Psoas muscle (tissue), 7 donors: ENCODE measurements at regions not wholly inside any gene's neighbourhood (a gene's known extent, or its start where the extent isn't known, plus 50 kb on each side); places are given as distances from the start of the nearest gene placed in this dataset.
"Not testable (repeated sequence)": the region's sequence is repeated elsewhere in the genome, so short reads cannot be mapped to it uniquely, and the experiment has no call there.

Experiments
- ATAC-seq, 4 donors: fragments of 200-7000 bp; cut with Tn5 transposase; one replicate each; pipeline ENCODE4 v1.9.1; 2020; ENCODE audit warnings: moderate library complexity in 3 of 4, mild to moderate bottlenecking in 2 of 4
- DNase-seq, 2 donors: peaks; one replicate each; pipeline ENCODE4 v3.0.0-alpha.2; 2020
- H3K27ac ChIP-seq: fragments of 200-600 bp; one replicate; pipeline ENCODE4 v1.8.0; 2022
- H3K27me3 ChIP-seq, 3 donors: fragments of 200-600 bp in 1 of 3; one replicate each; pipeline versions ENCODE4 v1.6.1 to v1.8.0; 2013 to 2022; ENCODE audit warnings: low read length in 2 of 3, mild to moderate bottlenecking in 2 of 3, moderate library complexity in 1 of 3; ENCODE audit not compliant: insufficient read depth in 3 of 3
- H3K36me3 ChIP-seq, 2 donors: fragments of 200-600 bp in 1 of 2; one replicate each; pipeline versions ENCODE4 v1.6.1 to v1.8.0; 2013 to 2022; ENCODE audit warnings: low read depth in 1 of 2, mild to moderate bottlenecking in 1 of 2, moderate library complexity in 1 of 2; ENCODE audit not compliant: insufficient read depth in 1 of 2
- H3K4me1 ChIP-seq: fragments of 200-600 bp; one replicate; pipeline ENCODE4 v1.8.0; 2022
- H3K4me3 ChIP-seq: fragments of 200-600 bp; one replicate; pipeline ENCODE4 v1.8.0; 2022; ENCODE audit warnings: mild to moderate bottlenecking
- H3K9me3 ChIP-seq: fragments of 200-600 bp; one replicate; pipeline ENCODE4 v1.8.0; 2022
- WGBS, 3 donors: extraction: QIAGEN DNeasy Blood & Tissue Kit; methylation state at CpG; one replicate each; pipeline versions ENCODE4 v1.1.6 to v1.1.7; 2013; 5-methylcytosine and 5-hydroxymethylcytosine counted together
- intact Hi-C, 2 donors: fragments of 100-400 bp; cut with DNase I; formaldehyde crosslinking; loops; one replicate each; pipeline versions ENCODE4 v1.11.0 to v1.14.2; 2022
- TF ChIP-seq, protein P1 (sequence below): fragments of 200-600 bp; IDR thresholded peaks from one replicate; pipeline ENCODE4 v1.8.0; 2022; ENCODE audit warnings: antibody characterized with exemption
- donor health status: healthy with polysubstance abuse.
- donor health status: DM: no; HTN: no; CAD: no; lungs with moderate emphysema.
- donor health status: Bipolar disorder and iron deficiency.
- donor health status: healthy.
- donor health status: DM: yes; HTN: yes; CAD: no.
- donor health status: DM: no; HTN: no; CAD: no.
- donor health status: DM: yes; HTN: yes; CAD: no.

DNA sequence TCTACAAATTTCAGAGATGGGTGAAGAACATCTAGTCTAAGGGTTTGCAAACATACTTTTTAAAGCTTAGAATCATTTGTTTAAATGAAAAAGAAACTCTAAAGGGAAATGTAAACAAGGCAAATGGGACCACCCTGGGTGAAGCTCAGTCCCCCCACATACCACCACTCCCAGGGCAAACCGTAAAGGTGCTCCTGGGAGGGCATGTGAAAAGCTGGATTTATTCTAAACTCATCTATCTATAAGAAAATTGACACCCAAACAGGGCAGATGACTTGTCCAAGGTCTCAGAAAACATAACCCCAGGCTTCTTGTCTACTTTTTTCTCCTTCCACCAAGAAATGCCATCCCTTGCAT is 223.3 kb upstream of the PRKCQ start:
- no peaks in the 10 kb centered on the region for H3K4me1 ChIP-seq
- H3K36me3 ChIP-seq: no peaks in the 10 kb centered on the region
- no peaks in the 10 kb centered on the region for H3K27me3 ChIP-seq
- intact Hi-C loops: no loop called here
- H3K9me3 ChIP-seq: no peaks in the 10 kb centered on the region
- DNase-seq: no peak
- no peak overlapping the region for H3K27ac ChIP-seq
- 76 to 90% (median 90%) methylated on average over 1 of the region's 1 CpG for WGBS, 3 donors
- H3K4me3 ChIP-seq: no peak overlapping the region
- TF ChIP-seq, protein P1, sequence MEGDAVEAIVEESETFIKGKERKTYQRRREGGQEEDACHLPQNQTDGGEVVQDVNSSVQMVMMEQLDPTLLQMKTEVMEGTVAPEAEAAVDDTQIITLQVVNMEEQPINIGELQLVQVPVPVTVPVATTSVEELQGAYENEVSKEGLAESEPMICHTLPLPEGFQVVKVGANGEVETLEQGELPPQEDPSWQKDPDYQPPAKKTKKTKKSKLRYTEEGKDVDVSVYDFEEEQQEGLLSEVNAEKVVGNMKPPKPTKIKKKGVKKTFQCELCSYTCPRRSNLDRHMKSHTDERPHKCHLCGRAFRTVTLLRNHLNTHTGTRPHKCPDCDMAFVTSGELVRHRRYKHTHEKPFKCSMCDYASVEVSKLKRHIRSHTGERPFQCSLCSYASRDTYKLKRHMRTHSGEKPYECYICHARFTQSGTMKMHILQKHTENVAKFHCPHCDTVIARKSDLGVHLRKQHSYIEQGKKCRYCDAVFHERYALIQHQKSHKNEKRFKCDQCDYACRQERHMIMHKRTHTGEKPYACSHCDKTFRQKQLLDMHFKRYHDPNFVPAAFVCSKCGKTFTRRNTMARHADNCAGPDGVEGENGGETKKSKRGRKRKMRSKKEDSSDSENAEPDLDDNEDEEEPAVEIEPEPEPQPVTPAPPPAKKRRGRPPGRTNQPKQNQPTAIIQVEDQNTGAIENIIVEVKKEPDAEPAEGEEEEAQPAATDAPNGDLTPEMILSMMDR: no peak
- ATAC-seq: no peak

DNA sequence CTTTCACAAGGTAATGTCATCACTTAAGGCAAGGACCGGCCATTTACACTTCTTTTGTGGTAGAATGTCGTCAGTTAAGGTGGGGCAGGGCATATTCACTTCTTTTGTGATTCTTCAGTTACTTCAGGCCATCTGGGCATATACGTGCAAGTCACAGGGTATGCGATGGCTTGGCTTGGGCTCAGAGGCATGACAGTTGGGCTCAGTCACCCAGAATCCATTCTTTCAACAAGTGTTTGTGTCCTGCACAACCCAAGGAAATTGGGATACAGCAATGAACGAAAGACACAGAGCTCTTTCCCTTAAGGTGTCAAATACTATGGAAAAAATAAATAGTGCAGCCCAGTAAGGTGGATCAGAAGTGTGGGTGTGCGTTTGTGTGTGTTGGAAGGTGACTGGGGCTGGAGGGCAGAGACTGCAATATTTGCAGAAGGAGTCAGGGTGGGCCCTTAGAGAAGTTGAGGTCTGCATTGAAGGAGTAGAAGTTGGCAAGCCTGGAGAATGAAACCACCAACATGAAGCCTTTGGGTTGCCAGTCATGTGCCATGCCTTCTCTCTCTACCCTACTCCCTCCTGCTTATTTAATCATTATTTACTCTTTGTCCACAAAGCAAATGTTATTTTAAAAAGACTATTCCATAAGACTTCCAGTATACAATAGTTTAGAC is 222.8 kb upstream of the PRKCQ start:
- no peak overlapping the region for H3K27ac ChIP-seq
- no peaks in the 10 kb centered on the region for H3K9me3 ChIP-seq
- no peaks in the 10 kb centered on the region for H3K4me1 ChIP-seq
- WGBS, 3 donors: 64 to 74% (median 69%) methylated on average over 5 to 6 of the region's 6 CpGs
- TF ChIP-seq, protein P1: no peak
- intact Hi-C loops: no loop called here
- no peak overlapping the region for H3K4me3 ChIP-seq
- ATAC-seq (no peak), DNase-seq (no peak)
- H3K36me3 ChIP-seq: no peaks in the 10 kb centered on the region
- H3K27me3 ChIP-seq: no peaks in the 10 kb centered on the region

DNA sequence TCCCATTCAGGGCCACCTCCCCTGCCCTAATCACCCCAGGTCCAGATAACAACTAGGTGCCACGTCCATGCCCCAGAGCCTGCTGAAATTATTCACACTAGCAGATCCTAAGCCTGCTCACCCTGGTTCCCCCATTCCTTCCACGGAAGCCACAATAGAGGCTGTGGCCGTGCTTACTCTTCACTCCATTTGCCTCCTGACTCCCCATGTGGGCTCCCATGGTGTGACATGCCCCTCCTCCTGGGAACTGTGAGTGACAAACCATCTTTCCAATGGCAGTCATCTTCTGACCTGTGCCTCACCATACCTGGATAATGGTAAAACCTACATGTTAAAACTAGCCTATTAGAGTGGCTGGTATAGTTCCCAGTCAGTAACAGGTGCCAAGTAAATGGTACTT is 216.2 kb upstream of the PRKCQ start:
- intact Hi-C loops: no loop called here
- DNase-seq (no peak), ATAC-seq (no peak)
- H3K27me3 ChIP-seq: no peaks in the 10 kb centered on the region
- H3K4me3 ChIP-seq: no peak overlapping the region
- H3K4me1 ChIP-seq: no peaks in the 10 kb centered on the region
- H3K27ac ChIP-seq: no peak overlapping the region
- no peaks in the 10 kb centered on the region for H3K36me3 ChIP-seq
- no peaks in the 10 kb centered on the region for H3K9me3 ChIP-seq
- TF ChIP-seq, protein P1: no peak
- 84 to 90% (median 86%) methylated on average over 3 of the region's 3 CpGs for WGBS, 3 donors

DNA sequence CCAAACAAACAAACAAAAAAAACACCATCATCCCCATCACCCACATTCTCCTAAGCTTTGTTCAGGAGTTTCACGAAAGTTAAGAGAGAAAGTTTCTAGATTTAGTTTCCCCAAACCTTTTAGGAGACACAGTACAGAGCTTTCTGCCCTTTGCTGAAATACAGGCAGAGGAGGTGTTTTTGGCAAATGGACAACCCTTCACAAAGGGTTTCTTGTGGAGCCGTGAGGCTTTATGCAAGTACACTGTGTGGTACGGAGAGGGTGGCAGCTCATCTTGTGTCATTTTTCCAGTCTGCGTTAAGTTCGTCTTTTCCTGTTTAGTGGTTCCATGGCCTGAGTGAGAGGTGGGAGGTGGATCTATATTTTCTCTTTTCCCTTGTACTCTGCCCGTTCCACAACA is 215.5 kb upstream of the PRKCQ start:
- TF ChIP-seq, protein P1: no peak
- Histone ChIP-seq H3K4me3 (no peak overlapping the region), H3K27ac (no peak overlapping the region), H3K27me3 (no peaks in the 10 kb centered on the region), H3K36me3 (no peaks in the 10 kb centered on the region), H3K4me1 (no peaks in the 10 kb centered on the region), H3K9me3 (no peaks in the 10 kb centered on the region)
- intact Hi-C loops: no loop called here
- no peak for DNase-seq
- no peak for ATAC-seq
- WGBS, 3 donors: 79 to 83% (median 80%) methylated on average over 6 of the region's 6 CpGs

DNA sequence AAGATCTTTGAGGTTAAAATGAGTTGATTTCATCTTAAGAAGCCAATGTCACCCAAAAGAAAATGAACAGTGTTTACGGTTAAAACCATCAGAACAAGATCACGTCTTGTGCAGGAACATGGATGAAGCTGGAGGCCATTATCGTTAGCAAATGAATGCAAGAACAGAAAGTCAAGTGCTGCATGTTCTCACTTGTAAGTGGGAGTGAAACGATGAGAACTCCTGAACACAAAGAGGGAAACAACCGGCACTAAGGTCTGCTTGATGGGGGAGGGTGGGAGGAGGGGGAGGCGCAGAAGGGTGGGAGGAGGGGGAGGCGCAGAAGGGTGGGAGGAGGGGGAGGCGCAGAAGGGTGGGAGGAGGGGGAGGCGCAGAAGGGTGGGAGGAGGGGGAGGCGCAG is 214.8 kb upstream of the PRKCQ start:
- H3K4me1 ChIP-seq, intact Hi-C loops, H3K27ac ChIP-seq, H3K36me3 ChIP-seq, DNase-seq, ATAC-seq, H3K9me3 ChIP-seq, H3K27me3 ChIP-seq, H3K4me3 ChIP-seq: not testable (repeated sequence)
- 46 to 53% (median 49%) methylated on average over 5 to 6 of the region's 10 CpGs for WGBS, 3 donors
